ENCODE measurements at regions not wholly inside any gene's neighbourhood (a gene's known extent, or its start where the extent isn't known, plus 50 kb on each side); places are given as distances from the start of the nearest gene placed in this dataset.

GRCh38 chr13:53560556-53560955 lies 531.9 kb downstream of the OLFM4 start:
- Histone ChIP-seq H3K36me3 (ENCODE audit: control insufficient read depth in 2 of 2, extremely low read depth in 1 of 2, insufficient read depth in 2 of 2, low read length in 2 of 2) (no peaks in the 10 kb centered on the region), H3K9me3 (replicated peaks; ENCODE audit: control insufficient read depth, insufficient read depth, low read length) (peaks cover 4% of the 10 kb centered on the region), H3K27me3 (ENCODE audit: control insufficient read depth in 2 of 2, insufficient read depth in 2 of 2, low read length in 2 of 2) (no peaks in the 10 kb centered on the region), H3K9ac (replicated peaks; ENCODE audit: extremely low read depth, insufficient read depth, low read length) (no peak overlapping the region), H3K27ac (ENCODE audit: insufficient read depth, low read depth, low read length) (no peak overlapping the region), H2AFZ (ENCODE audit: low read depth, low read length) (no peak overlapping the region), H3K4me3 (replicated peaks in 1 of 3; ENCODE audit: insufficient read depth in 1 of 3, low read depth in 1 of 3, low read length in 3 of 3) (no peak overlapping the region), H4K20me1 (replicated peaks; ENCODE audit: control insufficient read depth, extremely low read depth, insufficient read depth, low read length) (no peaks in the 10 kb centered on the region), H3K79me2 (ENCODE audit: control insufficient read depth, insufficient read depth, low read length) (no peaks in the 10 kb centered on the region), H3K4me1 (ENCODE audit: control insufficient read depth, extremely low read depth, insufficient read depth, low read length) (no peaks in the 10 kb centered on the region), H3K9me1 (replicated peaks; ENCODE audit: control insufficient read depth, extremely low read depth, insufficient read depth, low read length) (no peaks in the 10 kb centered on the region), H3K4me2 (ENCODE audit: insufficient read depth, low read length) (no peak overlapping the region)
- no peak for TF ChIP-seq FOS (IDR thresholded peaks at IDR 0.05; ENCODE audit: borderline replicate concordance, insufficient read depth, low read length)
- TF ChIP-seq MAX (IDR thresholded peaks at IDR 0.05; ENCODE audit: insufficient read depth, insufficient read length), result no peak
- no peak for TF ChIP-seq CTCF (IDR thresholded peaks at IDR 0.05; ENCODE audit: extremely low read depth in 1 of 2, insufficient read depth in 1 of 2, low read depth in 1 of 2, low read length in 2 of 2)
- no peak for TF ChIP-seq GATA2 (IDR thresholded peaks at IDR 0.05; ENCODE audit: insufficient read depth, insufficient read length, low read depth, low read length)
- TF ChIP-seq POLR2A (IDR thresholded peaks at IDR 0.05; ENCODE audit: low read depth, low read length), result no peak
- no peak for TF ChIP-seq POLR2AphosphoS5 (IDR thresholded peaks at IDR 0.05; ENCODE audit: insufficient read depth, low read depth, low read length)
- no peak for TF ChIP-seq MYC (IDR thresholded peaks at IDR 0.05; ENCODE audit: low read depth, low read length)
- TF ChIP-seq EZH2 (IDR thresholded peaks at IDR 0.05; ENCODE audit: borderline replicate concordance, low read depth, low read length, severe bottlenecking), result no peak
- no peak for TF ChIP-seq JUN (IDR thresholded peaks at IDR 0.05; ENCODE audit: borderline replicate concordance, insufficient read depth, insufficient read length, low read depth)
- DNase-seq (ENCODE audit: low read depth, low spot score), result no peak
- FAIRE-seq, result no peak
- intact Hi-C loops (cut with micrococcal nuclease) (no loop called here), dilution Hi-C loops (cut with MboI; ENCODE audit: extremely low pct_ligation_motif_present, low sequenced_read_pairs) (no loop called here)
- ChIA-PET CTCF (no interaction called here), POLR2A (no interaction called here)
- BruUV-seq (replicated peaks), result no TSS peak
